Neuronal stem cell (in vitro differentiated cells): ENCODE measurements at regions not wholly inside any gene's neighbourhood (a gene's known extent, or its start where the extent isn't known, plus 50 kb on each side); places are given as distances from the start of the nearest gene placed in this dataset.

Experiments used
- DNase-seq: peaks from one replicate; pipeline ENCODE4 v3.0.0-alpha.2; 2013; ENCODE audit warnings: low spot score
- H2AFZ ChIP-seq: one replicate; pipeline ENCODE4 v1.6.1; 2013; ENCODE audit warnings: mild to moderate bottlenecking, low read length, inconsistent platforms
- H2AK5ac ChIP-seq: 2 replicates; pipeline ENCODE4 v1.6.1; 2013; ENCODE audit warnings: low read depth, mild to moderate bottlenecking, inconsistent platforms, low read length, moderate library complexity, mixed read lengths
- H2BK120ac ChIP-seq: 2 replicates; pipeline ENCODE4 v1.6.1; 2013; ENCODE audit warnings: low read depth, mild to moderate bottlenecking, inconsistent platforms, low read length, moderate library complexity, mixed read lengths
- H2BK12ac ChIP-seq: one replicate; pipeline ENCODE4 v1.6.1; 2013; ENCODE audit warnings: low read length, inconsistent platforms
- H2BK15ac ChIP-seq: 2 replicates; pipeline ENCODE4 v1.6.1; 2013; ENCODE audit warnings: mild to moderate bottlenecking, low read length, inconsistent platforms, mixed read lengths
- H2BK5ac ChIP-seq: one replicate; pipeline ENCODE4 v1.6.1; 2013; ENCODE audit warnings: inconsistent platforms, mild to moderate bottlenecking, low read length, moderate library complexity
- H3K14ac ChIP-seq: one replicate; pipeline ENCODE4 v1.6.1; 2013; ENCODE audit warnings: low read length, inconsistent platforms
- H3K18ac ChIP-seq: 2 replicates; pipeline ENCODE4 v1.6.1; 2013; ENCODE audit warnings: low read length, inconsistent platforms
- H3K23ac ChIP-seq: 2 replicates; pipeline ENCODE4 v1.6.1; 2013; ENCODE audit warnings: low read depth, mild to moderate bottlenecking, mixed read lengths, low read length, inconsistent platforms; ENCODE audit not compliant: poor library complexity
- H3K27ac ChIP-seq: replicated peaks from 3 replicates; pipeline ENCODE4 v1.5.1; 2013; ENCODE audit warnings: low read length, inconsistent platforms
- H3K27me3 ChIP-seq, 3 experiments: 2 replicates each; pipeline ENCODE4 v1.6.1; 2013; ENCODE audit warnings: low read length in 3 of 3, mild to moderate bottlenecking in 2 of 3, inconsistent platforms in 1 of 3, low read depth in 1 of 3, mixed read lengths in 1 of 3, moderate library complexity in 1 of 3; ENCODE audit not compliant: control insufficient read depth in 3 of 3, insufficient read depth in 3 of 3
- H3K36me3 ChIP-seq, 2 donors: replicated peaks in 1 of 2; 2 replicates each; pipeline ENCODE4 v1.6.1; 2013; ENCODE audit warnings: low read length in 2 of 2; ENCODE audit not compliant: control insufficient read depth in 2 of 2, insufficient read depth in 2 of 2
- H3K4ac ChIP-seq: 2 replicates; pipeline ENCODE4 v1.6.1; 2013; ENCODE audit warnings: inconsistent platforms, mild to moderate bottlenecking, low read length, moderate library complexity
- H3K4me1 ChIP-seq, 2 donors: 1 replicate in 1 of 2; 2 replicates in 1 of 2; pipeline ENCODE4 v1.6.1; 2013; ENCODE audit warnings: low read length in 2 of 2, low read depth in 1 of 2; ENCODE audit not compliant: control insufficient read depth in 2 of 2, insufficient read depth in 1 of 2
- H3K4me2 ChIP-seq: one replicate; pipeline ENCODE4 v1.6.1; 2013; ENCODE audit warnings: mild to moderate bottlenecking, low read length, inconsistent platforms; ENCODE audit not compliant: insufficient read depth, poor library complexity, severe bottlenecking
- H3K4me3 ChIP-seq, 2 donors: 2 replicates each; pipeline ENCODE4 v1.5.1; 2013; ENCODE audit warnings: low read length in 2 of 2, mild to moderate bottlenecking in 2 of 2, inconsistent platforms in 1 of 2, moderate library complexity in 1 of 2
- H3K79me1 ChIP-seq: one replicate; pipeline ENCODE4 v1.6.1; 2013; ENCODE audit warnings: low read depth, mild to moderate bottlenecking, inconsistent platforms, low read length, moderate library complexity
- H3K9ac ChIP-seq: one replicate; pipeline ENCODE4 v1.6.1; 2013; ENCODE audit warnings: mild to moderate bottlenecking, low read depth, low read length, inconsistent platforms; ENCODE audit not compliant: poor library complexity
- H3K9me3 ChIP-seq, 2 donors: replicated peaks in 1 of 2; 2 replicates each; pipeline versions ENCODE3 to v1.6.1; 2013; ENCODE audit warnings: low read length in 2 of 2, mild to moderate bottlenecking in 2 of 2, inconsistent platforms in 1 of 2, low read depth in 1 of 2, mixed read lengths in 1 of 2, moderate library complexity in 1 of 2; ENCODE audit not compliant: control insufficient read depth in 2 of 2, insufficient read depth in 1 of 2
- H4K8ac ChIP-seq: one replicate; pipeline ENCODE4 v1.6.1; 2013; ENCODE audit warnings: low read depth, mild to moderate bottlenecking, inconsistent platforms, low read length, moderate library complexity
- H4K91ac ChIP-seq: one replicate; pipeline ENCODE4 v1.6.1; 2013; ENCODE audit warnings: low read length, low read depth, mild to moderate bottlenecking, inconsistent platforms; ENCODE audit not compliant: poor library complexity
- WGBS, 2 donors: extraction: QIAGEN DNeasy Blood & Tissue Kit; methylation state at CpG; one replicate each; pipeline ENCODE4 v1.1.7; 2013; ENCODE audit warnings: missing lambda C conversion rate in 2 of 2, mixed read lengths in 1 of 2; ENCODE audit not compliant: insufficient read length in 2 of 2, insufficient replicate concordance in 1 of 2; ENCODE audit errors: extremely low coverage in 2 of 2; 5-methylcytosine and 5-hydroxymethylcytosine counted together

- Histone ChIP-seq H2BK12ac (no peak overlapping the region), H3K4ac (no peak overlapping the region), H3K14ac (no peak overlapping the region), H3K4me1 (peaks cover 0 to 4% of the 10 kb centered on the region in 2 donors), H3K4me2 (no peak overlapping the region), H2BK15ac (no peak overlapping the region), H4K8ac (no peak overlapping the region), H3K27ac (no peak overlapping the region), H3K18ac (no peak overlapping the region), H2AFZ (no peak overlapping the region), H3K79me1 (no peaks in the 10 kb centered on the region), H3K4me3 (no peak overlapping the region), H2BK5ac (no peak overlapping the region), H3K9me3 (no peaks in the 10 kb centered on the region), H2BK120ac (no peak overlapping the region), H3K36me3 (no peaks in the 10 kb centered on the region), H3K27me3 (no peaks in the 10 kb centered on the region), H3K9ac (no peak overlapping the region), H3K23ac (no peak overlapping the region), H4K91ac (no peak overlapping the region), H2AK5ac (no peak overlapping the region)
- no peak for DNase-seq
Measured at GRCh38 chr6:119894811-119895210, 545.2 kb upstream of the MAN1A1 start.

GRCh38 chr6:119891644-119892043 is 542.1 kb upstream of the MAN1A1 start:
- Histone ChIP-seq H2BK120ac (no peak overlapping the region), H3K36me3 (no peaks in the 10 kb centered on the region), H3K9ac (no peak overlapping the region), H3K18ac (no peak overlapping the region), H2BK12ac (no peak overlapping the region), H3K23ac (no peak overlapping the region), H3K4me1 (no peaks in the 10 kb centered on the region), H3K9me3 (no peaks in the 10 kb centered on the region), H2AFZ (no peak overlapping the region), H3K4ac (no peak overlapping the region), H3K79me1 (no peaks in the 10 kb centered on the region), H3K4me2 (no peak overlapping the region), H2BK15ac (no peak overlapping the region), H4K8ac (no peak overlapping the region), H2BK5ac (no peak overlapping the region), H4K91ac (no peak overlapping the region), H3K14ac (no peak overlapping the region), H2AK5ac (no peak overlapping the region), H3K4me3 (no peak overlapping the region), H3K27ac (no peak overlapping the region), H3K27me3 (no peaks in the 10 kb centered on the region)
- no CpG with 5 or more reads among the region's 4 CpGs for WGBS, 2 donors
- no peak for DNase-seq

- H3K14ac ChIP-seq, result no peak overlapping the region
- no peak overlapping the region for H3K4me3 ChIP-seq
- no peak overlapping the region for H4K8ac ChIP-seq
- H3K27ac ChIP-seq, result no peak overlapping the region
- no peak overlapping the region for H2AK5ac ChIP-seq
- H2BK12ac ChIP-seq, result no peak overlapping the region
- no peak overlapping the region for H3K4me2 ChIP-seq
- no peaks in the 10 kb centered on the region for H3K9me3 ChIP-seq
- no peak for DNase-seq
- H3K18ac ChIP-seq, result no peak overlapping the region
- H3K27me3 ChIP-seq, result no peaks in the 10 kb centered on the region
- no peak overlapping the region for H2BK120ac ChIP-seq
- no peaks in the 10 kb centered on the region for H3K36me3 ChIP-seq
- no peaks in the 10 kb centered on the region for H3K79me1 ChIP-seq
- H3K4me1 ChIP-seq, result no peaks in the 10 kb centered on the region
- no peak overlapping the region for H2BK5ac ChIP-seq
- no peak overlapping the region for H3K9ac ChIP-seq
- no peak overlapping the region for H3K23ac ChIP-seq
- no peak overlapping the region for H4K91ac ChIP-seq
- H2BK15ac ChIP-seq, result no peak overlapping the region
- H2AFZ ChIP-seq, result no peak overlapping the region
- no peak overlapping the region for H3K4ac ChIP-seq
- WGBS, 2 donors, result no CpG with 5 or more reads among the region's 1 CpG
Measured at GRCh38 chr6:119891206-119891605, 541.6 kb upstream of the MAN1A1 start.

GRCh38 chr6:119890470-119890869 is 540.9 kb upstream of the MAN1A1 start:
- no peaks in the 10 kb centered on the region for H3K4me1 ChIP-seq
- no peak overlapping the region for H3K14ac ChIP-seq
- H2BK12ac ChIP-seq, result no peak overlapping the region
- H3K4ac ChIP-seq, result no peak overlapping the region
- no peak overlapping the region for H2AK5ac ChIP-seq
- no peaks in the 10 kb centered on the region for H3K79me1 ChIP-seq
- H3K27me3 ChIP-seq, result no peaks in the 10 kb centered on the region
- no peak overlapping the region for H2BK120ac ChIP-seq
- H3K4me3 ChIP-seq, result no peak overlapping the region
- H3K27ac ChIP-seq, result no peak overlapping the region
- no peak overlapping the region for H2BK15ac ChIP-seq
- H3K36me3 ChIP-seq, result no peaks in the 10 kb centered on the region
- no peak overlapping the region for H3K4me2 ChIP-seq
- no peak for DNase-seq
- H4K91ac ChIP-seq, result no peak overlapping the region
- H3K23ac ChIP-seq, result no peak overlapping the region
- no peak overlapping the region for H2AFZ ChIP-seq
- no peaks in the 10 kb centered on the region for H3K9me3 ChIP-seq
- no peak overlapping the region for H3K18ac ChIP-seq
- no peak overlapping the region for H2BK5ac ChIP-seq
- H4K8ac ChIP-seq, result no peak overlapping the region
- no CpG with 5 or more reads among the region's 1 CpG for WGBS, 2 donors
- H3K9ac ChIP-seq, result no peak overlapping the region
